NCI-H748 (cell line): ENCODE measurements at regions not wholly inside any gene's neighbourhood (a gene's known extent, or its start where the extent isn't known, plus 50 kb on each side); places are given as distances from the start of the nearest gene placed in this dataset.
"Not testable (repeated sequence)": the region's sequence is repeated elsewhere in the genome, so short reads cannot be mapped to it uniquely, and the experiment has no call there.

ENCODE experiments used
- DNase-seq: peaks from one replicate; lab custom pipeline; 2025; ENCODE audit not compliant: unreplicated experiment; lab: John Stamatoyannopoulos, UW

DNA sequence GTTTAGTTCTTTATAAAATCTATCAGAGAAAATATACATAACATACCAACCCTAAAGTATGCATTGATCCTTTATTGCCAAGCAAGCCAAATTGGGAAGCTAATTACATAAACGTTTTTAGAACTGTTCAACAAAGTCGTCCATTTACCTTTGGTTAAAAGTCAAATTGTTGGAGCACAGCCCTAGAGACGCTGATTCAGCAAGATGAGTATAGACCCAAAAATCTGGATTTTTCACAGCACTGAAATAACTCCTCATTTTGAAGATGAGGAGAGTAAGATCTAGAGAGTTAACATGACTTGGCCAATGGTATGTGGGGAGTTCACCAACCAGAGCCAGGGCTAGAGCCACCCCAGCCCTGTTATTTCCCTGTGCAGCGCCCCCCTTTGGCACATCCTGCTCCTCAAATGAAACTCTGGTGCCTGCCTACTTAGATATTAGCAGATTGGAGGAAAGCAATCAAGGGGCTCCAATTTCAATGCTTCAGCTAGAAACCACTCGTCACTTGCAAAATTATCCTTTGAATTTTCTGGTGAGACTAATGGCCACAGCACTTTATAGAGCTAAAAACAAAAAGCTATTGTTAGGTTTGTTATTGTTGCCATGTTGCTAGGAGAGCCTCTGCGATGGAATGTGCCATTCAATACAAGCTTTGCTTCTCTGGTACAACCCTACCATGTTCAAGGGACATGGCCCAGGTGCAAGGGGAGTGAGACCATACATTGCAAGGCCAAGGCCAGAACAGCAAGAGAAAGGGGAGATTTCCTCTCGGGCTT is 132.6 kb upstream of the ZEB1 start:
- peak; percentile 35 for DNase-seq

DNA sequence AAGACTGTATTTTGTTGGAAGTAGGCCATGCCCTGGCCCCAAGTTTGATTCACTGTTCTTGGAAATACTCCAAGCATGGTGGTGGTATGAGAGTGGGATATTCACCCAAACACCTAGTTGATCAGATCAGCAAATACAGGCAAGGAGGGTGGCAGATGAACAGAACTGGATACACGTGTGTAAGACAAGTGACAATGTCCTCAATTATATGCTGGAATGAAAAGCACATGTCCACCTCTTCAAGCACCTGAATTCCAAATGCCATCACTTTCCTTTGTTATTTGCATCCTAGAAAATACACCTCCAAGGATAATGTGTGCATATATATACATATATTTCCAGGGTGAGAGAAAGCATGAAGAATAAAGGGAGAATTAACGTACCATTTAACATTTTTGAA is 131.8 kb upstream of the ZEB1 start:
- DNase-seq, result no peak

DNA sequence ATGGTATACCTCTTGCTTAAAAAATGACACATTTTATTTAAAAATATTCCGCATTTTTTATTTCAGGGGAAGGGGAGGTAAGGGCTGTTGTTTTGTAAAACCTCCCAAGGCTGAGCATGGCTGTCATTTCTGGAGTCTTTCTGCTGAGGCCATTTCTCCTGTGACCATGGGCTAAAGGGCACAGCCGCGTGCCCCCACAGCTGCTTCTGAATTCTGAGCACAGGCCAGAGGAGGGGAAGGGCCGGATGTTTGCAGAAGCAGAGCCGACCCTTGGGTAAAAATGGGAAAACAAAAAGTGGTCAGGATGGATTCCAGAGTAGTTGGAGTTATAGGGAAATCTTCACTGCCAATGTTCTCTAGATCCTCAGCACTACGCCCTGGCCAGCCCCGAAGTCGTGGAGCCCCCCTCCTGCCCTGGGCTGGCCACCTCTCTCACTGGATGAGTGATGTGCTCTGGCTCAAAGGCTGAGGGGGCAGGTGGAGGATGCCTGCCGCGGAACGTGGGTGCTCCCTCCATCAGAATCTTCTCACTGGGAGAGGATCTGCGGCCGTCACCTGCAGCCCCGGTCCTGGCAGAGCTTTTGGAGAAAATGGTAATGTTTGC is 131.3 kb upstream of the ZEB1 start:
- no peak for DNase-seq

DNA sequence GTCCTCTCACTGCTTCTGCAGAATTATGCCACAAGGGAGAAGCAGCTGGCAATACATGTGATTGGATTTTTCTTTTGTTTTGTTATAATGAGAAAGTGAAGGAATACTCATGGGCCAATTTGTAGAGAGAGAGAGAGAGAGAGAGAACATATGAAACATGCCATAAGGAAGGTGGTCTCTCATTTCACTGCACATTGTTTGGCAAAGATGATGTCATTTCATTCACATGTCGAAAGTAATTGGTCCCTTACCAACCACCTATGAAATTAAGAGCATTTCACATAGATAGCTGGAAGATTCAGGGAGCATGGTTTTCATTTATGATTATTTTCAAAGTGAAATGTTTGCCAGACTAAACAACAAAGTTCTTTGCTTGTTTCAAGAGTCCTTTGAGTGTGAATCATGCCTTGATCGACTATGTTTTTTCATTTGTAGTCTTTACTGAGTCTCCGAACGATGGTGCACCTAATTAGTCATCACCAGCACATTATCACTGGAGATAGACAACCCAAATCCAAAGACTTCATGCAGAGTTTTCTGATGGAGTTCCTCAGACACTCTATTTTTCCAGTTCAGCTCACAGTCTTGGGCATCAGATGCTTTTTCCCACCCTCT is 130.1 kb upstream of the ZEB1 start:
- no peak for DNase-seq

DNA sequence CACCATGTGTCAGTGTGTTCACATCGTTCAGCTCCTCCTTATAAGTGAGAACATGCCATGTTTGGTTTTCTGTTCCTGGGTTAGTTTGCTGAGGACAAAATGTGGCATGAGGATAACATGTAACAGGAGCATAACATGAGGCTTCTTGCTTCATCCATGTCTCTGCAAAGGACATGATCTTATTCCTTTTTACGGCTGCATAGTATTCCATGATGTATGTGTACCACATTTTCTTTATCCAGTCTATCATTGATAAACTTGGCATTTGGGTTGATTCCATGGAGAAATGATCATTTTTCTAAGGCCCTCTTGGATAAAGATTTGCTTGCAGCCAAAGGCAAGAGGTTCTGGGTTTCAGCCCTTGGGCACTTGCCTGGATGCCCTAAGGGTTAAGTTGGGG is 128.5 kb upstream of the ZEB1 start:
- no peak for DNase-seq

DNA sequence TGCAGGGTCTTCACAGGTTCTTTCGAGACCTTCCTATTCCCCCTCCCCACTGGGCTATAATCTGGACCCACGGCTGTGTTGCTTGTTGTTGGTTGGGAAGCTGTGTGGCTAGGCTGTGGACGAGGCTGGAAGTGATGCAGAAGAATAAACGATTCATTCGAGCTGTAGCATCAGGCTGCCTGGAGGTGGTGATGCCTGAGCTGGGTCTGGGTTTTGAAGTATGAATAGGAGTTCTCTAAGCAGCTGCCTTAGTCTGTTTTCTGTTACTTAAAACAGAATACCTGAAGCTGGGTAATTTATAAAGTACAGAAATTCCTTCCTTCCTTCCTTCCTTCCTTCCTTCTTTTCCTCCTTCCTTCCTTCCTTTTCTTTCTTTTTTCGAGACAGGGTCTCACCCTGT is 126.5 kb upstream of the ZEB1 start:
- DNase-seq, result no peak

DNA sequence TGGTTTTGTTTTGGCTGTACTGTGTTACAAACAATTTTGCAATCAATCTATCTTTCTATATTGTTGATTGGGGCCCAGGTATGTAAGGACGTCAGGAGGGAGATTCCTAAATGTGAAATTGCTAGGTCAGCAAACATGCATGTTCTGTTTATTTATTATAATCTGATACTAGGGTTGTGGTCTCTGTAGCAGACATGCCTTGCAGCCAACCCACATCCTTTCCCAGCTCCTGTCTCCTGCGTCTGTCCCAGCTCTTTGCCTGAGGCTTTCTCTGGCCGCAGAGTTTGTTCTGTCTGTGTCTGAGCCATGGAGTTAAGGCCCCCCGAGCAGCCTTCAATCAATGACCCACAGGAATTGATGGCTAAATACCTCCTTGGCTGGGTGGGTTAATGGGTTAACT is 124.0 kb upstream of the ZEB1 start:
- no peak for DNase-seq

DNA sequence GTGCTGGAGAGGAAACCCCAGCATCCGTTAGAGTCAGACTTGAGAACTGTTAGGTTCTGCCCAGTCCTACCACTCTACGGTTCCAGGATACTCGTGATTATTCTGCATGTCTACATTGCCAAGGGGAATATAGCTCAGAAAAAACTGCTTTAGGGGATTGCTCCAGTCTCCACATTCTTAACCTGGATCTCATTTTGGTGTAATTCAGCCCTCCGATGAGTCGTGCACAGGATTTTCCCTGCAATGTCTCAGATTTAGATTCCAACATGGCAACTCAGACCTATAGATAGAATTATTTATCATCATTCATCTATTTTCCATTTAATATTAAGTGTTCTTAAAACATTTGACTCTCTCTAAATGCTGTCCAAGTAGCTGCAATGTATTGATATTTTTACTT is 121.1 kb upstream of the ZEB1 start:
- DNase-seq, result no peak

DNA sequence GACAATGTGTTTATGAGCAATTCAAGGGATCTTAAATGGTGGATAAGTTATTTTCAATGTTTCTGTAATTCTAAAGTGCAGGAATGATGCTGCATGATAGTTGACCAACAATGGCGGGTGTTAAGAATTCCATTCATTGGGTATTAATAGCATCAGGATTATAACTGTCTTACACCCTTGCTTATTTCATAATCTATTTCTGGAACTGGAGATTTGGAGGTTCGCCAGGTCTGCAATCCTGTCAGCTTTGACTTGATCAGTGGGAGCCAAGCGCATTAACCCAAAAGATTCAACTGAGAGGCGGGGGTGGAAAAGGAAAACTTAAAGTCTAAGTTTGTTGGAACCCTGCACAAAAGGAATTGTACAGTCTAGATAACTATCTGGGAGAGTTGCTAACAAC is 114.9 kb upstream of the ZEB1 start:
- DNase-seq, result no peak

DNA sequence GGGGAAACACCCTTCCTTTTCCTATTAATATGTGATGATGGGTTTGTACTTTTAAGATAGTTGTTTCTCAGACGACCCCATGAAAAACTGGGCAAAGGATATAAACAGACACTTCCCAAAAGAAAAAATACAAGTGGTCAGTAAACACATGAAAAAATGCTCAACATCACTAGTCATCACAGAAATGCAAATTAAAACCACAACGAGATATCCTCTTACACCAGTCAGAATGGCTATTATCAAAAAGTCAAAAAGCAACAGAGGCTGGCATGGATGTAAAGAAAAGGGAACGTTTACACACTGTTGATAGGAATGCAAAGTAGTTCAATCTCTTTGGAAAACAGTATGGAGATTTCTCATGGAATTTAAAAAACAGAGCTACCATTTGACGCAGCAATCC is 111.4 kb upstream of the ZEB1 start:
- no peak for DNase-seq

DNA sequence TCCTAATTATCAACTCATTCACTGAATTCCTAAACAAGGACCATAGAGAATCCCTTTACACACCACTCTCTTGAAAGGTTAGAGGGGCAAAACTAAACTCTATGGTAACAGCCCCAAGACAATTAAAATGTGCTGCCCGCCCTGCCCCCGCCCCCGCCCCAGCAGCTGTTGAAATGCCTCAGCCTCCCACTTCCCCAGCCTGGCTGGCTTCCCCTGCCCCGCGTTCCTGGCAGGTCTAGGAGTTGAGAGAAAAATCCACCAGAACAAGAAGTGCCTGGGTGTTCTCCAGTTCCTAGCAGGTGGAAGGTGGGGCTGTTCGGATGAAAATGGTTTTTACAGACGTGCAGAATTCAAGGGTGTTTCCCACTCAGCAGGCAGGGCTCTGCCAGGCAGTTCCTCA is 109.5 kb upstream of the ZEB1 start:
- no peak for DNase-seq

DNA sequence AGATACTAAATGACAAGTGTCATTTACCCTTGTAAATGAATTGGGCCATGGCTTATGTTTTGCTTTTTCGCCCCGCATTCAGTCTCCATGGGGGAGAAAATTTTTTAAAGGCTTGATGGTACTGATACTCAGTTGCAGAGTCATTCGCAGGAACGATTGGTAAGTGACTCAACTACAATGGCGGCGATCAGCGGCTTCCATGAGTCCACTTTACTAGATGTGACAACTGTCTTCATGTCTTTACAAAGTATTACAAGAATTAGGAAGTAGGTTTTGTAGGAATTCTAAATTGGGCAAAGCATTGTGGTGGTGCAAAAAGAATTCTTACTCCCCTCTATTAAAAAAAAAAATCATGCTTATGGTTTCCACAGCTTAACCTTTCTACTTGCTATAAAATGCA is 108.8 kb upstream of the ZEB1 start:
- no peak for DNase-seq

DNA sequence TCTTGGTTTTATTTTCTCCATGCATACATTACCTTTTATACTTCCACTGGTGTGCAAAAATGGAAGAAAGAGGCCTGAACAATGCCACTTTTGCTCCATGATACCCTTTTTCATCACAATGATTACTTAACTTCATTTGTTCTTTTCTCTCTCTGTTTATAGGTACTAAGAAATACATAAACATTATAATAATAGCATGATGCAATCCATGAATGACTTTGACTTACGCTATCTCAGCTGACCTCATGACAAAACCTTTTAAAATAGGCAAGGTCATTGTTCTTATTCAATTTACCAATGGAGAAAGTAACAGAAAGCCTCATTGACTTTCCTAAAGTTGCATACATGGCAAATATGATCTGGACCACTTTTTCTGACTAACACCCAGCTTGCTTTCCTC is 105.1 kb upstream of the ZEB1 start:
- DNase-seq, result no peak

DNA sequence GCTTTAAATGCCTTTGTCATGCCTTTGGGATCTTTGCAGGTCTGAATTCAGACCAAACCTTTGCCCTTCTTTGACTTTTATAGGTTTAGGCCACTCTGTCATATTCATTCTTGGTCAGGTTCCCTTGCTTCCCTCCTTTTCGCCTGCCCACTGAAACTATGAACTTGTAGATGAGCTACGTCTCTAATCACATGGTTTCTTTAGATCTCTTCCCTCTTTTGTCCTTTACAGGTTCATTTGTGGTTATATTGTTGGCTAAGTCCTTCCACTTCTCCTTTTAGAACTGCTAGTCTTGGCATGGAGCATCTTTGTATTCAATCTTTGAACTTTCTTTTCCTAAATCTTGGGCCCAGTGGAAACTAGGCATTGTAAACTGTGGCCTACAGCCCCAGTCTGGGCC is 104.0 kb upstream of the ZEB1 start:
- no peak for DNase-seq

DNA sequence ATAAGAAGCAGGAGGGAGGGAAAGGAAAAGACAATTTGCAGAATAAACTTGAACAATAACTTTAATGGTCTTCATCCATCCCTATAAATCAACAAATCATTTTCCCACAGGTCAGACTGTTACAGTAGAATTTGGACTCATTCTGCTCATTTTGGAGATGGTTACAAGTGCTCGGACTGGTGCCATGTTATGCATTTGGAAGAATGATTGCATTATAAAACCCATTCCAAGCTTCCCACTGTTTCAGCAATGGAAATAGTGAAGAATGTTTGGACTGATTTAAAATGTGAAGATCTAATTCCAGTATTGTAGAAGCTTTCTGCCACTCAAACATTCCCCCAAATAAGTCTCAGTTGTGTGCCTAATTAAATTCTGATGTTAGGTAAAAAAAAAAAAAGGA is 99.7 kb upstream of the ZEB1 start:
- DNase-seq, result no peak

DNA sequence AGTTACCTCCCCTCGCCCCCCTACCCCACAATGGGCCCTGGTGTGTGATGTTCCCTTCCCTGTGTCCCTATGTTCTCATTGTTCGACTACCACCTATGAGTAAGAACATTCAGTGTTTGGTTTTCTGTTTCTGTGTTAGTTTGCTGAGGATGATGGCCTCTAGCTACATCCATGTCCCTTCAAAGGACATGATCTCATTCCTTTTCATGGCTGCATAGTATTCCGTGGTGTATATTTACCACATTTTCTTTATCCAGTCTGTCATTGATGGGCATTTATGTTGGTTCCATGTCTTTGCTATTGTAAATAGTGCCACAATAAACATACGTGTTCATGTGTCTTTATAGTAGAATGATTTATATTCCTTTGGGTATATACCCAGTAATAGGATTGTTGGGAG is 90.2 kb upstream of the ZEB1 start:
- DNase-seq, result not testable (repeated sequence)

DNA sequence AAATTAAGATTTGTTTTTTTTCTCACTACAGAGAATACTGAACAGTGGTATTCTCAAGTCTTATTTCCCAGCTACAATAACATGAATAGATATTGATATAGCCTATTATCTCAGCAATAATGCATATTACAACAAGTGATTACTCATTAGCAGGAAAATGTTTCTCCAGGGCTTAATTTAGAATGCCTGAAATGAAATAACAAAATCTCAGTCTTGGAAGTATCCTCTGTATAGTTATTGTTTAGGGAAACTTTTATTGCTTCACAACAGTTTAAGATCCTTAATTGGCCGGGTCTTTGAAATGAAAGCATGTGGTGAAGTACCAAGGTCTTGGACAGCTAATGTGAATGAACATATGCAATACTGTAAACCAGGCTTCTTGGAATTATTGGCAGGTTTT is 79.1 kb upstream of the ZEB1 start:
- no peak for DNase-seq

DNA sequence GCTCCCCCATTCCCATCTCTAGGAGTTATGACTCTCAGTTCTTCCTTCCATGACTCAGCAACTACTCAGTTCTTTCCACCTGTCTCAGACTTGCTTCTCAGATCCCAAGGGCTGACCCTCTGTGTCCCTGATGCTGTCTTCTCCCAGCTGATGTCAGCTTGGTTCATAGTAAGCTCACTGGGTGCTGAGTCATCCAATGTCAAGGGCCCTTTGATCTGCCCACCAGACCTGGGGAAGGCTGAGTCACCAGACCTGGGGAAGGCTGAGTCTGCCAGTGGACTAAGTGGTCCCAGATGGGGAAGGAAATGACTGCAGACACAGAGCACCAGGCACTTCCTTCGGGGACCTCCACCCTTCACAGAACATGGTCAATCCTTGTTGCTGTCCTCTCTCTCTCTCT is 76.1 kb upstream of the ZEB1 start:
- DNase-seq, result no peak

DNA sequence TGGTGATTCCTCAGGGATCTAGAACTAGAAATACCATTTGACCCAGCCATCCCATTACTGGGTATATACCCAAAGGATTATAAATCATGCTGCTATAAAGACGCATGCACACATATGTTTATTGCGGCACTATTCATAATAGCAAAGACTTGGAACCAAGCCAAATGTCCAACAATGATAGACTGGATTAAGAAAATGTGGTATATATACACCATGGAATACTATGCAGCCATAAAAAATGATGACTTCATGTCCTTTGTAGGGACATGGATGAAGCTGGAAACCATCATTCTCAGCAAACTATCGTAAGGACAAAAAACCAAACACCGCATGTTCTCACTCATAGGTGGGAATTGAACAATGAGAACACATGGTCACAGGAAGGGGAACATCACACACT is 67.9 kb upstream of the ZEB1 start:
- DNase-seq, result not testable (repeated sequence)

DNA sequence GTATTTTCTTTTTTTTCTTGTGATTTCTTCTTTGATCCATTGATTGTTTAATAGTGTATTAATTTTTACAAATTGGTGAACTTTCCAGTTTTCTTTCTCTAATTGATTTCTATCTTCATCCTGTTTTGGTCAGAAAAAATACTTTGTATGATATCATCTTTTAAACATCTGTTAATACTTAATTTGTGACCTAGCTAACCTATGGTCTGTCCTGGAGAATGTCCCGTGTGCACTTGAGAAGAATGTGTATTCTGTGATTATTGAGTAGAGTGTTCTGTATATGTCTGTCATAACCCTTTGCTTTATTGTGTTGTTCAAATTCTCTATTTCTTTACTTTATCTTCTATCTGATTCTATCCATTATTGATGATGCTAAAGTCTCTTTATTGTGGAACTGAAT is 65.8 kb upstream of the ZEB1 start:
- DNase-seq, result no peak

DNA sequence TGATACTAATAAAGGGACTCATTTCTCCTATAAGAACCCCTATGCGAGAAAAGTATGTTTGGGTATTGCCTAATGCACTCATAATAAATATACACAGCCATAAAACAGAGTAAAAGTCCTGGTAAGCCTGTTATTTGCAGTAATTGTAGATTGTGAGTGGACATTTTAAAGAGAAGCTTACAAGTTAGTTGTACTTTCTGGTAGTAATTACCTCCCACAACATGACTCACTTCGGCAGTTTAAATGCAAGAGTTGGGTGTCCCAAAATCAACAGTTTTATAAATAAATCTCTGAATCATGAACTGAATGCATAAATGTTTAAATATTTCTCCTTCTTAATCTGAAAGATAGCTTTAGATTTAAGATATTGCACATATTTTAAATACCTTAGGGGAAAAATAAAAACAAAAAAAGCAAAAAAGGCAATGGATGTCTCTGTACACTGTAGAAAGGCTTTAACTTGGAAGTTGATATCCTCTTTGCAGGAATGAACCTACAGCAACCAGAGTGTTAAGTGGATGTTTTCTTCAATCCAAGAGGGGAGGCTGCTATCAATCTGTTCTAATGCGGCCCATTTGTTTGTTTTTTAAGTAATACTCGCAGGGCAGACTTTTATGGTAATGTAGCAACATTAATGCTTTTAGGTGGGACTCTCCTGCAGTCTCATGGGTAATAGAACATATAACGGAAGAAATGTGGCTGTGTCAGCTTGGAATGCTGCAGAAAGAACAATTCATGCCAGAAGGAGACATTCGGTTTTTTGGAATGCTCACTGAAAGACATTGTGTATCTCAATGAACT is 57.3 kb upstream of the ZEB1 start:
- DNase-seq, result no peak

DNA sequence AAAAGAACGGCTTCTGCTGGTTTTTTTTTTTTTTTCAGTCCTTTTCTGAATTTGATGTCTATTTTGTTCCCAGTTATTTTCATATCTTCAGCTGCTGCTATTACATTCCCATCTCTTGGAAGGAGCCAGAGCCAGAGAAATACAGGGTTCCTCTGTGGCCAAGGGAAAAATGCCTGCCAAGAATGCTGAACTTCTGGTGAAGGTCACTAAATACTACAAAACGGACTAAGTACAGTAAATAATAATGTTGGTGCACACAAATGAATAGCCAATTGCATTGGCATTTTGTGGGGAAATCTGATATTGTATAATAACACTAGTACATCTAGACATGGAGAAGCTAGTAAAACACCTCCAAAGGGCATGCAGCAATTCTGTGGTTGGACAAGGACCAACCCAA is 56.3 kb upstream of the ZEB1 start:
- DNase-seq, result no peak
